HepG2 (cell line): ENCODE measurements at regions not wholly inside any gene's neighbourhood (a gene's known extent, or its start where the extent isn't known, plus 50 kb on each side); places are given as distances from the start of the nearest gene placed in this dataset.

Experiments used
- ATAC-seq: fragments of 200-7000 bp; cut with Tn5 transposase; 3 replicates; pipeline ENCODE4 v1.9.1; 2020; ENCODE audit warnings: mild to moderate bottlenecking, moderate library complexity
- BruUV-seq: library from RNA; stranded (reverse); fragments of 400-500 nt; replicated peaks from 2 replicates; lab custom pipeline; 2021; lab: Mats Ljungman, UMichigan
- CTCF ChIA-PET: fragments of 300-600 bp; formaldehyde crosslinking; extraction: SDS; loops from one replicate; lab custom pipeline; 2021; ENCODE audit warnings: low total read pairs, inconsistent platforms, low intra/inter-chr PET ratio; lab: Yijun Ruan, JAX
- POLR2A ChIA-PET: fragments of 350-600 bp; sonication (Branson Sonifier 250); formaldehyde crosslinking; loops from one replicate; lab custom pipeline; 2020; ENCODE audit warnings: antibody characterized with exemption, inconsistent platforms; lab: Yijun Ruan, JAX
- DNase-seq: peaks from one replicate; pipeline ENCODE4 v3.0.0-alpha.2; 2015; ENCODE audit warnings: low spot score
- FAIRE-seq: peaks from 3 replicates; lab custom pipeline; 2011; peaks lifted over from hg19 to GRCh38; lab: Jason Lieb, UNC
- H2AFZ ChIP-seq: one replicate; pipeline ENCODE4 v1.6.1; 2011; ENCODE audit warnings: low read length, inconsistent platforms
- H3K27ac ChIP-seq: fragments of 300-600 bp; 3 replicates; pipeline ENCODE4 v1.8.0; 2011; ENCODE audit warnings: mixed run types, mild to moderate bottlenecking, mixed read lengths, low read length, inconsistent platforms; ENCODE audit not compliant: insufficient read depth; ENCODE audit errors: extremely low read length
- H3K27me3 ChIP-seq, 2 experiments: fragments of 200-600 bp in 1 of 2; 2 replicates in 1 of 2; 3 replicates in 1 of 2; pipeline versions ENCODE4 v1.6.0 to v1.8.0; 2011; ENCODE audit warnings: low read length in 2 of 2, mild to moderate bottlenecking in 2 of 2, moderate library complexity in 2 of 2, inconsistent platforms in 1 of 2; ENCODE audit not compliant: insufficient read depth in 2 of 2, control insufficient read depth in 1 of 2
- H3K36me3 ChIP-seq, 2 experiments: fragments of 200-600 bp in 1 of 2; replicated peaks in 1 of 2; 2 replicates in 1 of 2; 3 replicates in 1 of 2; pipeline versions ENCODE4 v1.5.1 to v1.8.0; 2011; ENCODE audit warnings: low read length in 2 of 2, inconsistent platforms in 1 of 2; ENCODE audit not compliant: insufficient read depth in 2 of 2, control insufficient read depth in 1 of 2
- H3K4me1 ChIP-seq: 2 replicates; pipeline ENCODE4 v1.5.1; 2012; ENCODE audit warnings: low read length, inconsistent platforms; ENCODE audit not compliant: insufficient read depth
- H3K4me2 ChIP-seq: 2 replicates; pipeline ENCODE4 v1.6.0; 2011; ENCODE audit warnings: low read depth, low read length, inconsistent platforms
- H3K4me3 ChIP-seq, 3 experiments: fragments of 200-600 bp in 1 of 3; sonication (generic), shearing (Covaris generic) in 1 of 3; replicated peaks in 1 of 3; 2 replicates each; pipeline ENCODE4 v1.5.1; 2011 to 2016; ENCODE audit warnings: low read length in 3 of 3, inconsistent platforms in 2 of 3, low read depth in 2 of 3, mild to moderate bottlenecking in 2 of 3, control low read depth in 1 of 3, mixed read lengths in 1 of 3; ENCODE audit not compliant: insufficient read depth in 1 of 3
- H3K79me2 ChIP-seq: one replicate; pipeline ENCODE4 v1.6.1; 2011; ENCODE audit warnings: low read length, inconsistent platforms; ENCODE audit not compliant: insufficient read depth
- H3K9ac ChIP-seq: 2 replicates; pipeline ENCODE4 v1.6.0; 2011; ENCODE audit warnings: mild to moderate bottlenecking, low read depth, low read length, inconsistent platforms; ENCODE audit not compliant: insufficient read depth
- H3K9me3 ChIP-seq: 2 replicates; pipeline ENCODE4 v1.5.1; 2012; ENCODE audit warnings: mild to moderate bottlenecking, low read length
- H4K20me1 ChIP-seq: 2 replicates; pipeline ENCODE4 v1.6.0; 2011; ENCODE audit warnings: inconsistent platforms, mild to moderate bottlenecking, low read length, moderate library complexity; ENCODE audit not compliant: insufficient read depth
- ADNP ChIP-seq: sonication (generic); formaldehyde crosslinking; IDR thresholded peaks from 2 replicates; pipeline ENCODE4 v1.4.0; 2020; ENCODE audit warnings: missing genetic modification reagents
- AKAP8 ChIP-seq: sonication (generic); formaldehyde crosslinking; IDR thresholded peaks from 2 replicates; pipeline ENCODE4 v1.5.1; 2020; ENCODE audit warnings: mild to moderate bottlenecking, missing genetic modification reagents
- CBX2 ChIP-seq, 2 experiments: fragments of 200-600 bp in 1 of 2; sonication (generic); formaldehyde crosslinking in 1 of 2; IDR thresholded peaks; 2 replicates each; pipeline versions ENCODE4 v1.7.0 to v1.8.1; 2018 to 2022; ENCODE audit warnings: low read depth in 2 of 2, low read length in 1 of 2, mild to moderate bottlenecking in 1 of 2, missing genetic modification reagents in 1 of 2
- CEBPZ ChIP-seq: IDR thresholded peaks from 2 replicates; pipeline ENCODE4 v1.6.1; 2012; ENCODE audit warnings: low read length, improper control_type of control experiment
- EEA1 ChIP-seq: sonication (generic); formaldehyde crosslinking; IDR thresholded peaks from 2 replicates; pipeline ENCODE4 v1.5.1; 2020; ENCODE audit warnings: mild to moderate bottlenecking, missing genetic modification reagents, borderline replicate concordance
- FIP1L1 ChIP-seq: fragments of 200-400 bp; formaldehyde crosslinking; IDR thresholded peaks from 2 replicates; pipeline ENCODE4 v1.6.1; 2018; ENCODE audit warnings: low read depth, mild to moderate bottlenecking, low read length, moderate library complexity, borderline replicate concordance; ENCODE audit not compliant: insufficient read depth
- FLYWCH1 ChIP-seq: sonication (generic); formaldehyde crosslinking; IDR thresholded peaks from 2 replicates; pipeline ENCODE4 v1.8.1; 2023; ENCODE audit warnings: mild to moderate bottlenecking, missing genetic modification reagents
- GLI4 ChIP-seq: sonication (generic); formaldehyde crosslinking; IDR thresholded peaks from 2 replicates; pipeline ENCODE4 v1.5.1; 2020; ENCODE audit warnings: missing genetic modification reagents, mild to moderate bottlenecking, moderate library complexity, borderline replicate concordance
- HDAC2 ChIP-seq: sonication (generic); formaldehyde crosslinking; IDR thresholded peaks from 2 replicates; pipeline ENCODE4 v1.4.0; 2020; ENCODE audit warnings: missing genetic modification reagents
- JUND ChIP-seq: sonication (generic); formaldehyde crosslinking; IDR thresholded peaks from 2 replicates; pipeline ENCODE4 v1.8.0; 2022; ENCODE audit warnings: mild to moderate bottlenecking, missing genetic modification reagents
- KMT2B ChIP-seq: IDR thresholded peaks from 2 replicates; pipeline ENCODE4 v1.6.1; 2016; ENCODE audit warnings: missing genetic modification reagents, missing compliant biosample characterization
- MXD4 ChIP-seq: IDR thresholded peaks from 2 replicates; pipeline ENCODE4 v1.6.1; 2016; ENCODE audit warnings: mild to moderate bottlenecking, missing biosample characterization, missing genetic modification reagents
- ZFP36 ChIP-seq: fragments of 150-350 bp; IDR thresholded peaks from 2 replicates; pipeline ENCODE4 v1.6.1; 2018; ENCODE audit warnings: borderline replicate concordance, low read length, low read depth; ENCODE audit not compliant: partially characterized antibody
- ZGPAT ChIP-seq: IDR thresholded peaks from 2 replicates; pipeline ENCODE4 v1.6.1; 2016; ENCODE audit warnings: mild to moderate bottlenecking
- ZKSCAN1 ChIP-seq: fragments of 150-350 bp; IDR thresholded peaks from 2 replicates; pipeline ENCODE4 v1.6.1; 2014; ENCODE audit warnings: low read length
- ZMAT5 ChIP-seq: sonication (generic); formaldehyde crosslinking; IDR thresholded peaks from 2 replicates; pipeline ENCODE4 v1.5.0; 2020; ENCODE audit warnings: mild to moderate bottlenecking, low read depth, missing genetic modification reagents, borderline replicate concordance
- ZNF354B ChIP-seq: sonication (generic); formaldehyde crosslinking; IDR thresholded peaks from 2 replicates; pipeline ENCODE4 v1.8.0; 2022; ENCODE audit warnings: mild to moderate bottlenecking, missing genetic modification reagents
- ZNF441 ChIP-seq: sonication (generic); formaldehyde crosslinking; IDR thresholded peaks from 2 replicates; pipeline ENCODE4 v1.7.0; 2021; ENCODE audit warnings: missing genetic modification reagents, borderline replicate concordance
- ZUFSP ChIP-seq: sonication (generic); formaldehyde crosslinking; IDR thresholded peaks from 2 replicates; pipeline ENCODE4 v1.9.0; 2021; ENCODE audit warnings: missing genetic modification reagents, mild to moderate bottlenecking, borderline replicate concordance
- WGBS: methylation state at CpG from one replicate; pipeline ENCODE4 v1.1.6; 2017; ENCODE audit warnings: low lambda C conversion rate; 5-methylcytosine and 5-hydroxymethylcytosine counted together
- in situ Hi-C: cut with HindIII; loops from 2 replicates; pipeline ENCODE4 v1.10.0; 2017; ENCODE audit warnings: low pct_unique_long_range_greater_than_20kb; ENCODE audit not compliant: extremely low pct_ligation_motif_present
- intact Hi-C: fragments of 100-400 bp; cut with micrococcal nuclease; formaldehyde crosslinking; loops from one replicate; pipeline ENCODE4 v1.10.0; 2022; ENCODE audit not compliant: unreplicated experiment

GRCh38 chr6:113181164-113181563, 676.0 kb upstream of the MARCKS start:
- H3K4me2 ChIP-seq, result no peak overlapping the region
- no peaks in the 10 kb centered on the region for H3K27me3 ChIP-seq
- ChIA-PET CTCF (no interaction called here), POLR2A (no interaction called here)
- H3K4me1 ChIP-seq, result no peaks in the 10 kb centered on the region
- FAIRE-seq (no peak), ATAC-seq (no peak), DNase-seq (no peak)
- under 1% methylated on average over 3 of the region's 3 CpGs for WGBS
- no peak for TF ChIP-seq AKAP8 (CRISPR knock-in tag)
- TF ChIP-seq ZFP36, result no peak
- no peak for TF ChIP-seq KMT2B (CRISPR knock-in tag)
- no peak for TF ChIP-seq ADNP (CRISPR knock-in tag)
- TF ChIP-seq EEA1 (CRISPR knock-in tag), result no peak
- no peak for TF ChIP-seq ZMAT5
- no peak for TF ChIP-seq FIP1L1
- TF ChIP-seq ZUFSP (CRISPR knock-in tag), result no peak
- no peak for TF ChIP-seq CEBPZ
- no peak for TF ChIP-seq GLI4 (CRISPR knock-in tag)
- TF ChIP-seq CBX2 (IDR thresholded peaks at IDR 0.05; ENCODE audit: low read depth, low read length), result no peak
- no peak for TF ChIP-seq CBX2 (CRISPR knock-in tag; IDR thresholded peaks at IDR 0.05; ENCODE audit: low read depth)
- TF ChIP-seq ZKSCAN1, result no peak
- no peak for TF ChIP-seq ZNF354B (CRISPR knock-in tag)
- no peak for TF ChIP-seq MXD4 (CRISPR knock-in tag)
- no peak for TF ChIP-seq FLYWCH1 (CRISPR knock-in tag)
- no peak for TF ChIP-seq ZGPAT (CRISPR knock-in tag)
- TF ChIP-seq HDAC2 (CRISPR knock-in tag), result no peak
- TF ChIP-seq ZNF441 (CRISPR knock-in tag), result no peak
- TF ChIP-seq JUND, result no peak
- intact Hi-C loops (no loop called here), in situ Hi-C loops (no loop called here)
- H2AFZ ChIP-seq, result no peak overlapping the region
- H4K20me1 ChIP-seq, result no peaks in the 10 kb centered on the region
- no peaks in the 10 kb centered on the region for H3K9me3 ChIP-seq
- H3K36me3 ChIP-seq, result no peaks in the 10 kb centered on the region
- no peak overlapping the region for H3K4me3 ChIP-seq
- no peak overlapping the region for H3K9ac ChIP-seq
- no TSS peak for BruUV-seq
- H3K27ac ChIP-seq, result no peak overlapping the region
- H3K79me2 ChIP-seq, result no peaks in the 10 kb centered on the region
